Gastroesophageal sphincter (tissue), 3 donors: ENCODE measurements at regions not wholly inside any gene's neighbourhood (a gene's known extent, or its start where the extent isn't known, plus 50 kb on each side); places are given as distances from the start of the nearest gene placed in this dataset.

Source experiments
- CTCF ChIP-seq, 4 experiments: fragments of 200-600 bp in 2 of 4; fragments of 450-650 bp in 2 of 4; sonication (generic) in 1 of 4; IDR thresholded peaks; one replicate each; pipeline ENCODE4 v1.5.1; 2017 to 2019; ENCODE audit warnings: antibody characterized with exemption in 4 of 4, mild to moderate bottlenecking in 2 of 4, moderate library complexity in 2 of 4
- POLR2AphosphoS5 ChIP-seq: sonication (generic); formaldehyde crosslinking; IDR thresholded peaks from one replicate; pipeline ENCODE4 v1.6.1; 2017; ENCODE audit warnings: antibody characterized with exemption

GRCh38 chr13:73792796-73793195 is 341.4 kb downstream of the KLF12 start:
- TF ChIP-seq CTCF (IDR thresholded peaks at IDR 0.05), result no peak
- no peak for TF ChIP-seq POLR2AphosphoS5
